ENCODE measurements at regions not wholly inside any gene's neighbourhood (a gene's known extent, or its start where the extent isn't known, plus 50 kb on each side); places are given as distances from the start of the nearest gene placed in this dataset.

DNA sequence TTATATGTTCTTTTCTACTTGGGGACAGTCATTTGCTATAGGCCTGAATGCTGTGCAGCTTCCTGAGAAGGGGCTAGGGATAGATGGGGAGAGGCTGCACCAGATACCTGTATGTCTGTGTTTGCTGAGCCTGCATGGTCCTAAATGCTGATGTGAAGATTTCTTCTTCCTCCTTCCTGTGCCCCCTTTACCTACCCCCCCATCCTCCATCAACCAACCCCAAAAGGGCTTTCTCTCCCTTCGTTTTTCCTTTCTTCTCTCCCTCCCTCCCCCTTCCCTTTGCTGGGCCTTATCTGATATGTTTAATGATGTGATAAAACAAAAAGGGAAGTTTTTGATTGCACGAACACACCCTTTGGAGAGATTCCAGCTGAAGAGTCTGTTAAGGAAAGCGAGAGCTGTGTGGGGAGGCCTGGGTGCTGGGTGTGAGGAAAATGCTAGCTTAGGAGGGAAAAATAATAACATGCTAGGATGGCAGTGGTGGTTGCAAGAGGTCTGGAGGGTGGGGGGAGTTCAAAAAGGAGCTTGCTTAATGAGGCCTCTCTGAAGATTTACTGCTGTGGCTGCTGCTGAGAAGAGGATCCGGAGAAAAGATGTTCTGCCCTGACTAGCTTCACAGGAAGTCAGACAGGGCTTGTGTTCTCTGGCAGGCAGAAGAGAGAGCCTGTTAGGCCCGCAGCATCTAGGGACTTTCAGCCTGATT lies 101.8 kb downstream of the SAMD9 start:
- DNase-seq = no peak

- no peak for DNase-seq
These were observed 102.5 kb downstream of the SAMD9 start for GRCh38 chr7:93015101-93015778.

- DNase-seq = no peak
These were observed 103.4 kb downstream of the SAMD9 start for GRCh38 chr7:93014410-93014809.

GRCh38 chr7:93013446-93014061 lies 104.2 kb downstream of the SAMD9 start:
- DNase-seq = no peak

DNA sequence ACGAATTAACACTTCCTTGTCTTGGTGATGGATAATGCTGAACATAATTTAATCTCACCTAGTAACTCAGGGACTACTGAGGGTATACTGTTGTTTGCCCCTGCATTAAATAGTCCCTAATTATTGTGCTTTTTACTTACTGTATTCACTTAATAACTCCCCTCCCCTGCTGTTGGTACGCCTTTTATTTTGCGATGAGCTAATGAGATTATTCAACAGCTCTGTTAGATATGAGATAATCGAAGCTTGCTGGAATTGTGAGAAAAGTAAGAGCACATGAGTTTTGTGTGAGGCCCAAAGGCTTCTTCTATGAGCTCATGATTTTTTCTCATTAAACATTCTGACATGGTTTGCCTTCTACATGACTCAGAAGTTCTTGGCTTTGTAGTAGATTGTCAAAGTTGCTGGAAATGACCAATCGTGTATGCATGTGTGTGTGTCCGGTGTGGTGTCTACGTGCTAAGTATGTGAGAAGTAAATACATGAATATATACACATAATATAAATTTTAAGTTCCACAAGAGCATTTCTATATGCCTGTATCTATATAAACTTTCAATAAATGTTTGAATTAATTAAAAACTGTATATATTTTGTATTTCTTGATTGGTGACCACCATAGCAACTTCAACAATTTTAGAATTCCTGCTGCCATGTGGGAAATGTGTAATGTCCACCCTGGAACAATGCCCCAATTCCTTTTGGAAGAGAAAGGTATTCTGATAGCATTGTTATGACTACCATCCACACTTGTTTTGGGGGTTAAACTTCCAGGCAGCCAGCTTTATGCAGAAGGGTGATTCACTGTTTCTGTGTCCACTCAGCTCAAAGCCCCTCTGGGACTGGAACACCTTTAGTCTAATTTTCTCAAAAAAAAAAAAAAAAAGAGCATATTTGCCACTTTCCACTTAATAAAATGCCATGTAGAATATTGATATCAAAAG lies 106.2 kb downstream of the SAMD9 start:
- DNase-seq = no peak

GRCh38 chr7:93008833-93009232 lies 108.9 kb downstream of the SAMD9 start:
- no peak for DNase-seq

- DNase-seq = no peak
These were observed 111.2 kb downstream of the SAMD9 start for GRCh38 chr7:93006480-93007095.

DNA sequence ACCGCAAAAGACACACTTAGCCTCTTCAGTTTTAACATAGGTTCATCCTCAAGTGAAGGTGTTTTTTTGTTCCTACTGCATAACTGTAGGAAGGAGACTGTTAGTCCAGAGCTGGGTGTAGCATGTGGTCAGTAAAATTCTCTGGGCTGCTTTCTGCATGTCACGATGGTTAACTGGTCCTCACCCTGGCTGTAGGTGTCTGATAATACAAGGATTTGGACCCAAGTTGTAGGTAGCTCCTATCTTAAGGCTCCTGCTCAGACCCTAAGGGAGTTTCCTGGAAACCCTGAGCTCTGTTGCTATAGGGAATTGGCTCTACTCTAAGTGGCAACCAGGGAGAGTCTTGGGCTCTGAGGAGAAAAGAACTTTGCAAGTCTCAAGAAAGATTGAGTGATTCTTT lies 112.9 kb downstream of the SAMD9 start:
- DNase-seq = no peak

DNA sequence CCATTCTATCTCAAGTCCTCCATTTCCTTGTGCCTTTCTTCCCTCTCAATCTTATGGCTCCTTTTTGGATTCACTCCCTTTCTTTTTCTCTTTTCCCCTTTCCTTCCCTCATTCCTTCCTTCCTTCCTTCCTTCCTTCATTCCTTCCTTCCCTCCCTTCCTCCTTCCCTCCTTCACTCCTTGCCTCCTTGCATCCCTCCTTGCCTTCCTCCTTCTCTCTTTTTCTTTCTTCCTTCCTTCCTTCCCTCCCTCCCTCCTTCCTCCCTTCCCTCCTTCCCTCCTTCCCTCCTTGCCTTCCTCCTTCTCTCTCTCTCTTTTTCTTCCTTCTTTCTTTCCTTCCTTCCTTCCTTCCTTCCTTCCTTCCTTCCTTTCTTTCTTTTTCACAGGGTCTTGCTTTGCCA lies 120.1 kb downstream of the SAMD9 start:
- DNase-seq = no peak

DNA sequence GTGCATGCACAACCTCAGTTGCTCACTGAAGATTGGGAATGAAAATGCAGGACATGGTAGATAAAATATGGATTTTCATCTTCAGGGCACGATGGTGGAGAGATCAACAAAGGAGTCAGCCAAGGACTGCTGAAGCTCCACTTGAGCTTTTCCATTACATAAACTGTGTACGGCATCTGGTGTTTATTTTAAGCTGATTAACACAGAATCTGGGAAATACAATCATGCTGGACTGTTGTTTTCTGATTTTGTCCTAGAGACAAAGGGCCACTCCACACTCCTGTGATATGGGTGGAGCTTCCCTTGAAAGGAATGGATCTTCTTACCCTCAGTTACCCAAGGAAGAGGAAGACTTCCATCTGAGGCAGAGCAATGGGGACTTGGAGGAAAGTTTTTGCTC lies 120.6 kb downstream of the SAMD9 start:
- no peak for DNase-seq

DNA sequence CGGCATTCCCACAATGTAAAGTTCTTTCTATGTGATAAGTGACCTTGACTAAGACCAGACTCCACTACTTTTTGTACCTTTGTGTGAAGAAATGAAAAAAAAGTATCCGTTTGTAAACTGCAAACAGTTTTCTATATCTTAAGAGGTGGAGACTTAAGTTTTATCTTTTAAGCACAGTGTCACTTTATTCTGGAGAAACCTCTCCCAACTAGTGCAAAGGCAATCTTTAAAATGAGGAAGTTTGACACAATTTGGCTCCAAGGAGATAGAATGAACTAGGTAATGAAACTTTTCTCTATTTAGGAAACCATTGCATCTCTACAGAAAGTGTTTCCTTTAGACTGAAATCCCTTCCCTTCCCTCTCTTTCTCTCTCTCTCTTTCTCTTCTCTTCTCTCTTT lies 122.9 kb downstream of the SAMD9 start:
- no peak for DNase-seq

- DNase-seq = no peak
These were observed 124.8 kb downstream of the SAMD9 start for GRCh38 chr7:92992932-92993331.

- no peak for DNase-seq
These were observed 125.3 kb downstream of the SAMD9 start for GRCh38 chr7:92992483-92992882.

DNA sequence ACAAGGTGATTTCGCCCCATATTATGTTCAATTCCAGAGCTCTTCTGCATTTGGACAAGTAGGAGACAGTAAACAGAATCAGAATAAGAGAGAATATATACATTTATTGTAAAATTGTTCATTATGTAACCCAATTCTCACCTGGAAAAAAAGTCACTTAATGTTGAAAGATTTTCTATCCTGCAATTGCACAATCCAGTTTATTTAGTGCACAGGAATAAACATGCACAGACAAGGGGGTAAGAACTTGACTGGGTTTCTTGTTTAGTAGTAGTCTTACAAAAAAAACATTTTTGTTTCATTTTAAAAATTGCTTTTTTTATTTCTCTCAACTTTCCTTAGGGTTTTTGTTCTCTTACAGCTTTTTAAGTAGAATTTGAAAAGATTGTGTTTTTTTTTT lies 126.6 kb downstream of the SAMD9 start:
- DNase-seq = no peak

- DNase-seq = no peak
These were observed 128.7 kb downstream of the SAMD9 start for GRCh38 chr7:92988941-92989545.

- DNase-seq = no peak
These were observed 129.7 kb downstream of the SAMD9 start for GRCh38 chr7:92988051-92988450.

DNA sequence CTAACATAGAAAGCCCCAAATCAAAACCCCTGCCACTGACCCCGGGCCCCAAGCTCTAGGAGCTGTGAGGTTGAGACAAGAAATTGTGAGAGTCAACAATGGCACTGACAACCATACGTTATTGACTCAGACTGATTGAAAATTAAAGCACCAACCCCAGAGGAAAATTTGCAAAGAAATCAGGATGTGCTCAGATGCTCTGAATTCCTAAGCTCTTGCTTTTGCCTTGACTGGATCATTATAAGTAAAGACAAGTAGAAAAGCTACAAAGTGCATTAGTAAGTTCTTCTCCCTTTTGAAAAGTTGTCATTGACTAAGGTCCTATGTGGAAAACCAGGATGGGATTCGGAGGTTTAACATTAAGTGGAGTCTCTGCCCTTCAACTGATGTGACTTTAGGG lies 130.2 kb downstream of the SAMD9 start:
- DNase-seq = no peak

- no peak for DNase-seq
These were observed 130.7 kb downstream of the SAMD9 start for GRCh38 chr7:92987095-92987494.

- no peak for DNase-seq
These were observed 134.9 kb downstream of the SAMD9 start for GRCh38 chr7:92982928-92983327.

- no peak for DNase-seq
These were observed 140.6 kb upstream of the CDK6 start for GRCh38 chr7:92976931-92977330.

DNA sequence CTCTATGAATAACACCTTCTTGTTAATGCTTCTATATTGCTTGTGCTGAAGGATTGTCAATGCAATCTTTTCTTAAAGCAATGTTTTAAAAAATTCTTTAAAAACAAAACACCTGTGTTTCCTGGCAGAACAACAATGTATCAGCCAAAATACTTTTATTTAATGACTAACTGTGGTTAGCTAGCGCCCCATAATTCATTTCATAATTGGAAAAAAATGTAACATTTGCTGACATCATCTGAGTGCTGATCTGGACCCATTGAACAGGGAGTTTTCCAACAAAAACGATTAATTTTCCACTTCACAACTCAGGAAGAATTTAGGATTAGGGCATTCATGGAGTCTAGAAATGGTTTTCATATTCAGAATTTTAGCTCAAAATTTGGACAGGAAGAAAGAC lies 137.6 kb upstream of the CDK6 start:
- DNase-seq = no peak

GRCh38 chr7:92973293-92973731 lies 136.9 kb upstream of the CDK6 start:
- DNase-seq = no peak
